ENCODE measurements at regions not wholly inside any gene's neighbourhood (a gene's known extent, or its start where the extent isn't known, plus 50 kb on each side); places are given as distances from the start of the nearest gene placed in this dataset.

DNA sequence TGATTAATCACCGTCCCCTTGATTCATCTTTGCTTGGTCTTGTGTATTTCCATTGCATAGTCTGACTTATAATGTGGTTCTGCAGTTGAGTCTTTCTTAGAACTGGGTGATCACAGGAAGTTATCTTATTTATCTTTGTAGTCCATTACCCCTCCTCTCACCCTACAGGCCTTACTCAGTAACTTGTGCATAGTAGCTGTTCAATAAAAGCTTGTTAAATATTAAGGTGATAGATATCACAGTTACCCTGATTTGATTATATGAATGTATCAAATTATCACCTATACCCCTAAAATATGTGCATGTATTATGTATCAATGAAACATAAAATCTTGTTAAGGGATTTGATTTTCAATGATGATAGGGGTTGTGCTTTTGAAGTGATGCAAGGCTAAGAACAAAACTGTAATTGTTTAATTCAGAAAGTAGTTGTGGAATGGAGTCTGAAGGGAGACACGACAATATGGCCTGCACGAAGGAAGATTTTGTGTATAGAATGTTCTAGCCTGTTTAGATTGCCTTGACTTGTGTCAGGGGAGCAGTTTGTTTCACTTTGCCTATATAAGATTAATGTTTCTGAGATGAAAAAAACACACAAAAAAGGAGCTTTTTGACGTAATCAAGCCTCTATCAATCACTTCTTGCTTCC is 132.4 kb upstream of the LIMCH1 start:
- Mint-ChIP-seq H3K9me3 (peaks cover 6 to 7% of the 10 kb centered on the region in 2 donors), H3K27ac (no peak overlapping the region), H3K36me3 (no peaks in the 10 kb centered on the region)
- no peak for DNase-seq (ENCODE audit: low spot score in 2 of 2)
- ATAC-seq, result no peak

DNA sequence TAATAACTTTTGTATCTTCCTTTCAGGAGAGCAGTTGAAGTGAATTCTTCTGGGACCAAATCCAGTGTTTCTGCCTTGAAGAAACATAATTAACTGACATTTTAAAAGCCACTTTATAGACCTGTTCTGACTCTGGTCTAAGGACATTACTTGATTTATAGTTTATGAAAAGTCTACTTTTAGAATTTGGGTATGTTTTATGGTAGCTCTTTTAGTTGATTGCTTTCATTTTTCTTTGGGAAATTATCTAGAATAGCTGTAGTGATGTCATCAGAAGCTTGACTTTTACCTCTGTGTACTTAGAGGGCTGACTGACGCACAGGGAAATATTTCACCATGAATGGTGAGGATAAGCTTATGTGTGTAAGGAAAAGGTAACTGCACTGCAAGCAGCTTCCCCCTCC is 131.8 kb upstream of the LIMCH1 start:
- Mint-ChIP-seq H3K9me3 (peaks cover 7 to 9% of the 10 kb centered on the region in 2 donors), H3K36me3 (no peaks in the 10 kb centered on the region), H3K27ac (no peak overlapping the region)
- DNase-seq (ENCODE audit: low spot score in 2 of 2), result no peak
- ATAC-seq, result no peak

DNA sequence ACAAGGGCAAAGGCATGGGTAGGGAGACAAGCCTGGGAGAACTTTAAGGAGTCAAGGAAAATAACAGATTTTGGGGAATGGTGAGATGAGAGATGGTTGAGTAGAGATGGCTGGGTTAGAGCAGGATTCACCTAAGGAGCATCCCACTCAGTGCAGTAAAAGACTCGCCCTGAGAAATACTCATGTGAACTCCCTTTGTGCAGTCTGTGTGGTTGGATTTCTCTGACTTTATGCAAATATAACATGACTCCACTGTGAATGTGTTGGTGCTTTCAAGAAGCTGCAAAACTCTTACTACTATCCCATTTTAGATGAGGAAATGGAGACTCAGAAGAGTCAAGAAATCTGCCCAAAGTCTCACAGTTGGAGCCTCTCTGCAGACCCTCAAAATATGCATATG is 129.8 kb upstream of the LIMCH1 start:
- no peak for DNase-seq (ENCODE audit: low spot score in 2 of 2)
- no peak overlapping the region for H3K27ac Mint-ChIP-seq
- peaks cover 7 to 9% of the 10 kb centered on the region in 2 donors for H3K9me3 Mint-ChIP-seq
- ATAC-seq, result no peak
- H3K36me3 Mint-ChIP-seq, result no peaks in the 10 kb centered on the region

DNA sequence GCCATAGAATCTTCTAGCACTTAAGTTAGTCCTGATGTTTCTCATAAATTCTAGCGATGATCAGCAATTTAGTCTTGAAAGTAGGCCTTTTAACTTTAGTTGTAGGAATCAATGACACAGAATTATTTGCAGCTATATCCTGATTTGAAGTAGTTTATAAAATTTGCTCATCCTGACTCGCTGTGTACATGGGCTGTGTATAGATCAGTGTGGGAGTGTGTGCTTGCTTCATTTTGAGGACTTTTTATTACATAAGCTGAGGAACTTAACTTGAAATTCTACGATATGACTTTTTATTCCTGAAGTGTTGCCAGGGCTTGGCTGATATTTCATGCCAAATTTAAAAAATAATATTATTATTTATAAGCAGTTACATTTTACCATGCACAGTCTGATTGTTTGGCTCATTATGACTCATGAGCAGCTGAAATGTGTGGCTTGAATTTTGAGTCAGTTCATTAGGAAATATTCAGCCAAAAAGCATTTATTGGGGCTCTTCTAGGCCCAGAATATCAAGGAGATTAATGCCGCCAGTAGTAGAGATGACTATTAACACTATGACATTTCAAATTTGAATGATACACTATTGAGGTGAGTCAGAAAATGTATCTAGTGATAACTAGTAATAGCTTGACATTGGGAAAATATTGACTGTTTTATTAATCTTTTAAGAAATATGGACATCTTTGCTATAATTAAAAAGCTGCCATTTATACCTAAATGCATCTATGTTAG is 128.9 kb upstream of the LIMCH1 start:
- Mint-ChIP-seq H3K9me3 (peaks cover 2 to 9% of the 10 kb centered on the region in 2 donors), H3K36me3 (no peaks in the 10 kb centered on the region), H3K27ac (no peak overlapping the region)
- ATAC-seq (no peak), DNase-seq (ENCODE audit: low spot score in 2 of 2) (no peak)

DNA sequence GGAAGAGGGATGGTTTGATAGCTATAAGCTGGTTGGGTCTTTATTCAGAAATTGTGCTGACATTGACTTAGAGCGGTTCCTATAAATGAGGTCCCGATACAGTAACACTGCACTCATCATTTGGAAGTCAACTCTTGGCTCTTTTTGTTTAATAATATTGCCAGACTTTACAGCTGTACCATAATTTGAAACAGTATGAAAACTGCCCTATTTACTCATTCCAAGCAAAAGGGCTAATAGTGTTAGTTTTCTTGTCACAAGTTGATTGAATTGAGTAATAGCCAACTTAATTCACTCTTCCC is 128.4 kb upstream of the LIMCH1 start:
- ATAC-seq, result no peak
- H3K9me3 Mint-ChIP-seq, result peaks cover 0 to 9% of the 10 kb centered on the region in 2 donors
- H3K27ac Mint-ChIP-seq, result no peak overlapping the region
- H3K36me3 Mint-ChIP-seq, result no peaks in the 10 kb centered on the region
- no peak for DNase-seq (ENCODE audit: low spot score in 2 of 2)

DNA sequence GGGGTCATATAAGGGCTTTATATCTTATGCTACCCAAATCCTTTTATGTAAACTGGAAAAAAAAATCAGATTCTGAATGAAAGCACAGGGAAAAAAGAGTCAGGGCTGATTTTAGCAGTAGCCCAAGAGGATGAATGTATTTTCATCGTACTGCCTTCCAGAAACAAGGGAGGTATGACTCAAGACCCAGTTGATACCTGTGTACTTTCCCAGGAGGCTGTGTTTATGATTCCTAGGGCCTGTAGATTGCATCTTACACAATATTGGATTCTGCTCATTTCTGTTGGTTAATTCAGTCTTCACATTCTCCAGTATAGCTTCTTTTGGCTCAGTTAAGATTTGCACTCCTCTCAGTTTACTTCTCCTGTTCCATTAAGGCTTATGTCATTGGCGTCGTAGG is 127.9 kb upstream of the LIMCH1 start:
- DNase-seq (ENCODE audit: low spot score in 2 of 2) (no peak), ATAC-seq (no peak)
- H3K36me3 Mint-ChIP-seq, result no peaks in the 10 kb centered on the region
- no peak overlapping the region for H3K27ac Mint-ChIP-seq
- H3K9me3 Mint-ChIP-seq, result peaks cover 0 to 9% of the 10 kb centered on the region in 2 donors

DNA sequence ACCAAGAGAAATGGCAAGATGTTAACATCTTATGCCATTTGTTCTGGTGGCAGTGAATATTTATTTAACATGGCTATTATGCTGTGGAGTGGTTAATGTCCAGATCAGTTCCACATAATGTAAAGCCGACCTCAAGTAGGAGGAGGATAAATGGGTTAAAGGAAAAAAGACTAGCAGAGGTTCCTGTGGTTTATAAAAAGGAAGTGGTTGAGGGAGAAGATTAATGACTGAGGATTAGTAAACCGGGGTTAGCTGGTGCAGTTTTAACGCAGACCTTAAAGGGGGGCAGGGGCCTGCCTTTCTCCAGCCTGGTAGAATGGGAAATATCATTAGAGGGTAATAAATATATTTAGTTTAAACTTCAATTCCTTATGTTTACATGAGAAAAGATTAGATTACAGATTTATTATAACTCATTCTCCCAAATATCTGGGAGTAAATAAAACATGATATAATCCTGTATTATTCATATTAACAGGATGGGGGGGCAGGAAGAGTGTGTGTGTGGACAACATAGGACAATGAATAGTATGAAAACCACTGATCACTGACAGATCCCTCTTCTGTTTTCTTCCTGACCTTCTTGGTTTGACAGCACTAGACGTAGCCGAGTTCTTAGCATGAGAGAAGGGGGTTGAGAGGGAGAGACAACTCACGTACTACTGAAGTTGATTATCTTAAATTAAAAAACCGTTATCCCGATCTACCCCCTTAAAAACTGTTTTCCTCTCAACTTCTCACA is 124.1 kb upstream of the LIMCH1 start:
- H3K27ac Mint-ChIP-seq, result no peak overlapping the region
- peaks cover 0 to 4% of the 10 kb centered on the region in 2 donors for H3K9me3 Mint-ChIP-seq
- no peaks in the 10 kb centered on the region for H3K36me3 Mint-ChIP-seq
- DNase-seq (ENCODE audit: low spot score in 2 of 2) (no peak), ATAC-seq (no peak)

DNA sequence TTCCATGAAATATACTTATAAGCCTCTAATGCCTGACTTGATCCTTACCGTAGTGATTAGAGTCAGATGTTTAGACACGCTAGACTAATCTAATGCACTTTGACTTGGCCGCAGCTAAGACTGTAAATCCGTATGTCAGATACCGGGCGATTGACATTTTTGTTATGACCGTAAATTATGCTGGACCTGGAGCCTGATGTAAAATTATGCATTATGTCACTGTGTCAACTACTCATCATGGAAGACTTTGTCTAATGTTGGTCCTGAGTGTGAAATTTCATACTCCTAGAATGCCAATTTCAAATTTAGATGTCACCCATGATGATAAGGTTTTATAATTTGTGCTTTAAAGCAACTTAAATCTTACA is 123.6 kb upstream of the LIMCH1 start:
- Mint-ChIP-seq H3K9me3 (peaks cover 0 to 4% of the 10 kb centered on the region in 2 donors), H3K27ac (no peak overlapping the region), H3K36me3 (no peaks in the 10 kb centered on the region)
- DNase-seq (ENCODE audit: low spot score in 2 of 2) (no peak), ATAC-seq (no peak)

DNA sequence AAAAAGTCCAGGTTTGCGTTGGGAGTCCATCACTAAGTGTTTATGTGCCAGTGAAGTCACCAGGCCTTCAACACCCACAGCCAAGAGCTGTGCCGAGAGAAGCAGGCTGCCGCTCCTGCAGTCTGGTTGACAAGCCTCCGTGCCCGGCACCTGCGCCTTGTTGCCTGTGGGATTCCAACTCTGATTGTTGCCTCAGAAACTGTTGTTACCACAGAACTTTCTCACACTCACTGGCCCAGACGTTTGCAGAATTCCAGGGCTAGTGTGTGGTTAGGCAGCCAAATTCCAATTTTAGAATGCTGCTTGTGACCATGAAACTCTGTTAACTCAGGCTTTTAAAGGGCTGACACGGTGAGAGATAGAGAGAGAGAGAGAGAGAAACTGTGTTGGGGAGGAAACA is 119.5 kb upstream of the LIMCH1 start:
- Mint-ChIP-seq H3K27ac (no peak overlapping the region), H3K9me3 (no peaks in the 10 kb centered on the region), H3K36me3 (no peaks in the 10 kb centered on the region)
- ATAC-seq (no peak), DNase-seq (ENCODE audit: low spot score in 2 of 2) (no peak)

DNA sequence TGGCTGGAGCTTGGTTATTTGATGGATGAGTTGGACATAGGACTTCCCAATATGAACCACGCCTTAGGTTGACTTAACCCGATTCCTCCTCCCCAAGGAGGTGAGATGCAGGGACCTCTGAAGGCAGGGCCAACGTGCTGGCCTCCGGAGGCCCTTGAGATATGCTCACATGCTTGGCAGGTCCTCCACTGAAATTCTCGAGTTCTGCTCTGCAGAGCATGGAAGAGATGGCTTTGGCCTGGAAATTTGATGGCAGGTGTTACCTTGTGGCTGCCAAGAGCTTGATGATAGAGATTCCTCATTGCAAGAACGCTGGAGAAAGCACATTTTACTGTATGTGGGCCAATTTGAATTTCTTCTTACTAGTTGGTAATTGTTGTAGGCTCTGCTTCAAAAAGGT is 117.4 kb upstream of the LIMCH1 start:
- Mint-ChIP-seq H3K36me3 (no peaks in the 10 kb centered on the region), H3K9me3 (peaks cover under 1 to 1% of the 10 kb centered on the region in 2 donors), H3K27ac (no peak overlapping the region)
- ATAC-seq (no peak), DNase-seq (ENCODE audit: low spot score in 2 of 2) (no peak)

DNA sequence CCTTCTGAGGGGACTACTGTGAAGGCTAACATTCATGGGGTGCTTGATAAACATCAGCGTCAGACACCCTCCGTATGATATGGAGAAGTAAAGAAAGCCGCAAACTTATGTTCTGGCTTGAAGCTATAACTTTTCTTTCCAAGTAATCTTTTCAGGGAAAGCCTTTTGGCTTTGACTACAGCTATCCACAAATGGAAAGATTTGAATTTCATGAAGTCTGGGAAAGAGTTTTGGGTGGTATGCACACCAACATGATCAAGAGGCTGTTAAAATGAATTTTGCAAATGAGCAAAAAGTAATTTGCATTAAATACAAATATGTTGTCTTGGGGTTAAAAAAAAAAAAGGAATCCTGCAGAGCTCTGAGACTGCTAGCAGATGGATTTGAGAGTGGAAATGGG is 114.8 kb upstream of the LIMCH1 start:
- ATAC-seq (no peak), DNase-seq (ENCODE audit: low spot score in 2 of 2) (no peak)
- H3K9me3 Mint-ChIP-seq, result peaks cover 3 to 4% of the 10 kb centered on the region in 2 donors
- no peaks in the 10 kb centered on the region for H3K36me3 Mint-ChIP-seq
- H3K27ac Mint-ChIP-seq, result no peak overlapping the region

DNA sequence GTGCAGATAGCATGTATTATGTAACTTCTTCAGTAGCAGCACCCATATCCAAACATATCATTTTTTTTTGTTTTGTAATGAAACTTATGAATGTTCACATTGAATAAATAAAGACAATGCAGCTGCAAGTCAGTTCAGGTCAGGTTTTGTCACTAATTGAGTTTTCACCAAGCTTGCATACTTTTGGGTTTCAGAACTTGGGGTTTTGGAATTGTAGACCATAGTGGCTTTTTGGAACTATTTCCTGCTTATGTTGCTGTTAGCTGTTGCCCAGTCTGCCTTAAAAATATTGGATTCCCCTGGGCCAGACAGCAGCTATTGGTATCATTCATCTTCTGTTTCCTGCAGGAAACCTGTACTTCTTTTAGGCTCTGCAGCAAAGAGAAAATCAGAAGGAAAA is 113.4 kb upstream of the LIMCH1 start:
- H3K27ac Mint-ChIP-seq, result no peak overlapping the region
- no peaks in the 10 kb centered on the region for H3K36me3 Mint-ChIP-seq
- ATAC-seq (no peak), DNase-seq (ENCODE audit: low spot score in 2 of 2) (no peak)
- peaks cover 3 to 4% of the 10 kb centered on the region in 2 donors for H3K9me3 Mint-ChIP-seq

DNA sequence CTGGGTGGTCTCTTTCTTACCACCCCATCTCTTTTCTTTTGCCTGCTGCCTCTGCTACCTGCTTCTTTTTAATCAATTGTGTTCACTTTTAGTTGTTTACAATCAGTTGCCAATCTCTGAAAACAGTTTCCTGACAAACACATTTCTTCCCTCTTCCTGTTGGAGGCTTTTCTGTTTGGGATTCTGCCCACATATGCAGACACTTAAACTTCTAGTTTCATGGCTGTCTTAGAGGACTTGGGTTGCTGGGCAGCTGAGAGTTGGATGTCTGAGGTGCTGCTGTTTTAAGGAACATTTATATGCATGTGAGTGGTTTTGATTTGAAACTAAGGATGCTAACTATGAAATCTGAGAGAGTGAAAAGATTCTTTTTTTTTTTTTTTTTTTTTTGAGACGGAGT is 112.3 kb upstream of the LIMCH1 start:
- DNase-seq (ENCODE audit: low spot score in 2 of 2) (no peak), ATAC-seq (no peak)
- H3K9me3 Mint-ChIP-seq, result peaks cover 3 to 4% of the 10 kb centered on the region in 2 donors
- H3K27ac Mint-ChIP-seq, result no peak overlapping the region
- no peaks in the 10 kb centered on the region for H3K36me3 Mint-ChIP-seq

DNA sequence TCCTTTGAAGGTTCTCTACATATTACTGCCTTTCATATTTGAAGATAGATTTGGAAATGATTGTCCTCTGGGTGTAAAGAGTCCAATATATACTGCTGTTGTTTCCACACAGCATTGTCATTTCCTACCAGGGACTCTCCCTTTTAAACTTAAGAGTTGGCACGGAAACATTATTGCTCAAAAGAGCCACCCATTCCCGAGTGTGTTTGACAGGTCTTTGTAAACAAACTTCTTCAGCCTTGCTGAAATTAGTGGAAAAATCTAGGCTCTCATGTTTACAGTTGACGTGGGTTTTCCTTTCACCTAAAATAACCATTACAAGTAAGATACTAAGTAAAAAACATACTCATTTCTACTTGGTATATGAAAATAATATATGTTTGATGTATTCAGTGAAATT is 111.4 kb upstream of the LIMCH1 start:
- peaks cover 3 to 4% of the 10 kb centered on the region in 2 donors for H3K9me3 Mint-ChIP-seq

DNA sequence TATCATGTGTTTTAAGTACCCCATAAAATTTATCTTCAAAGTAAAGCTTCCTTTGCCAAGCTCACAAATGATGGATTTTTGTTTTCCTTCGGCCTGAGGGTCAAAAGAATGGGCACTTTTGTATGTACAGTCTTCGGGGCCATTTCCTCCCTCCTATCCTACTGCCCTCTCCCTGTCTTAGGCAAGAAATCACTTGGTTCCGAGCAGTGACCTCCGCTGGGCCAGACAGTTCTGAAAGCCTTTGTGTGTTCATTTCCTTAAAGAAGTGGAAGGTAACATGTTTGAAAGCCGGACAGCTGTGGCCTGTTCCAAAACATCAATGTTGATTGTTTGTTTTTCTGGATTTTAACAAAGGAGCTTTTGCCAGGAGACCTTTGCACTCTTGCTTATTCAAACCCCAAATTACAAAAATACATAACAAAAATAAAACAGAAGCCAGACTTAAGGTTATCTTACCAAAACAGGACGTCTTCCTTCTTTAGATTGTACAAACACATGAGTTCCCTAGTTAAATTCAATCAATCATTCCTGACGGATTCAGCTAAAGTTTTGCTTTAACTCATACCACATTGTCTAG is 110.6 kb upstream of the LIMCH1 start:
- peaks cover 3 to 4% of the 10 kb centered on the region in 2 donors for H3K9me3 Mint-ChIP-seq
- no peak for ATAC-seq
- no peaks in the 10 kb centered on the region for H3K36me3 Mint-ChIP-seq
- H3K27ac Mint-ChIP-seq, result no peak overlapping the region
- no peak for DNase-seq (ENCODE audit: low spot score in 2 of 2)

More for the DNA sequence above, 111.4 kb upstream of the LIMCH1 start:
- DNase-seq (ENCODE audit: low spot score in 2 of 2) (no peak), ATAC-seq (no peak)
- no peak overlapping the region for H3K27ac Mint-ChIP-seq
- no peaks in the 10 kb centered on the region for H3K36me3 Mint-ChIP-seq

DNA sequence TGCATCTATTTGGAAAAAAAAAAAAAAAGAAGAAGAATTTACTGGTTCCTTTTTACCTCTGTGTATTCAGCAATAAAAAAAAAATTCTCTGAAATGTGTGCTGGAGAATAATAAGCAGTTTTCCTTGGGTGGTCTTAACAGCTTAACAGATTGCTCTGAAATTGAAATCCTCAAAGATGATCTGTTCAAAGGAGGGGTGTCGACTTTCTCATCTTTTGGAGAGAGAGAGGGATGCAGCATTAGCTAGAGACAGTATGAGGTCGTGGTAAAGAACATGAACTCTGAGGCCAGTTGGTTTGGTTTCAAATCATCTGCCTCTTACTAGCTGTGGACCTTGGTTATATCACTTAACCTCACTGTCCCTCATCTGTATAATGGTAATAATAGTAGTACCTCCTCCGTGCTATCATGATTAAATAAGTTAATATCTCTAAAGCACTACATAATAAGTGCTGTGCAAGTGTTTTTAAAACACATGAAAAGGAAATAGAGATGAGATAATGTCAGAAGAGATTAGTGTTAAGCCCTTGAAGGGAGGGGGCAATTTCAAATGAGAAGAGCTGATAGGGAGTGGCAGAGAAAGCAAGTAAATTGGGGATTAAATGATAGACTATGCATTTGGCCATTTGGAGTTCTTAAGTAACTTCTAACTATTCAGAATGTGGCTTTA is 109.9 kb upstream of the LIMCH1 start:
- DNase-seq (ENCODE audit: low spot score in 2 of 2), result no peak
- Mint-ChIP-seq H3K9me3 (peaks cover 3 to 4% of the 10 kb centered on the region in 2 donors), H3K36me3 (no peaks in the 10 kb centered on the region), H3K27ac (no peak overlapping the region)
- no peak for ATAC-seq

All from activated naive CD4-positive, alpha-beta T cell treated with anti-CD3 and anti-CD28 coated beads, Interleukin-2, amount 50 U/mL, for 72 hours (primary cell).